ENCODE measurements at regions not wholly inside any gene's neighbourhood (a gene's known extent, or its start where the extent isn't known, plus 50 kb on each side); places are given as distances from the start of the nearest gene placed in this dataset.
"Not testable (repeated sequence)": the region's sequence is repeated elsewhere in the genome, so short reads cannot be mapped to it uniquely, and the experiment has no call there.

- DNase-seq = no peak
These were observed 90.6 kb downstream of the MRPL14 start for GRCh38 chr6:44036699-44037101.

GRCh38 chr6:44036196-44036595 lies 91.1 kb downstream of the MRPL14 start:
- DNase-seq = no peak

GRCh38 chr6:44035621-44036020 lies 91.6 kb downstream of the MRPL14 start:
- DNase-seq = no peak

GRCh38 chr6:44034931-44035345 lies 92.3 kb downstream of the MRPL14 start:
- no peak for DNase-seq

- DNase-seq = no peak
These were observed 92.8 kb downstream of the MRPL14 start for GRCh38 chr6:44034391-44034861.

- no peak for DNase-seq
These were observed 96.3 kb downstream of the MRPL14 start for GRCh38 chr6:44030812-44031454.

GRCh38 chr6:44029444-44030185 lies 97.6 kb downstream of the MRPL14 start:
- DNase-seq = no peak

- DNase-seq = no peak
These were observed 98.4 kb downstream of the MRPL14 start for GRCh38 chr6:44028789-44029310.

GRCh38 chr6:44025226-44025625 lies 102.0 kb downstream of the MRPL14 start:
- DNase-seq = no peak

- no peak for DNase-seq
These were observed 102.6 kb downstream of the MRPL14 start for GRCh38 chr6:44024574-44025219.

GRCh38 chr6:44023586-44024454 lies 103.4 kb downstream of the MRPL14 start:
- no peak for DNase-seq

GRCh38 chr6:44022671-44023352 lies 104.4 kb downstream of the MRPL14 start:
- DNase-seq = no peak

- no peak for DNase-seq
These were observed 105.0 kb downstream of the MRPL14 start for GRCh38 chr6:44022296-44022661.

GRCh38 chr6:44021589-44022295 lies 105.5 kb downstream of the MRPL14 start:
- no peak for DNase-seq

GRCh38 chr6:44020664-44021425 lies 106.4 kb downstream of the MRPL14 start:
- no peak for DNase-seq

GRCh38 chr6:44020148-44020547 lies 107.1 kb downstream of the MRPL14 start:
- no peak for DNase-seq

- not testable (repeated sequence) for DNase-seq
These were observed 109.9 kb downstream of the MRPL14 start for GRCh38 chr6:44017307-44017706.

GRCh38 chr6:44016131-44016870 lies 111.0 kb downstream of the MRPL14 start:
- peak; percentile 17 for DNase-seq

GRCh38 chr6:44012078-44012493 lies 115.2 kb downstream of the MRPL14 start:
- DNase-seq = peak; percentile 65

All from NK-92 treated with Interleukin-12 subunit alpha and Interleukin-12 subunit beta, amount 100 ng/mL, for 24 hours (cell line).